Esophagus squamous epithelium (tissue), 4 donors: ENCODE measurements at regions not wholly inside any gene's neighbourhood (a gene's known extent, or its start where the extent isn't known, plus 50 kb on each side); places are given as distances from the start of the nearest gene placed in this dataset.

ENCODE experiments used
- POLR2A ChIP-seq, 4 donors: fragments of 450-650 bp; IDR thresholded peaks; one replicate each; pipeline ENCODE4 v1.6.1; 2017; ENCODE audit warnings: antibody characterized with exemption in 4 of 4, mild to moderate bottlenecking in 4 of 4, moderate library complexity in 3 of 4
- TF ChIP-seq, protein P1 (sequence below), 6 experiments: fragments of 450-650 bp in 4 of 6; fragments of 200-600 bp in 2 of 6; sonication (generic) in 2 of 6; IDR thresholded peaks; one replicate each; pipeline ENCODE4 v1.5.1; 2016 to 2019; ENCODE audit warnings: antibody characterized with exemption in 6 of 6, mild to moderate bottlenecking in 4 of 6, moderate library complexity in 4 of 6

- TF ChIP-seq, protein P1, sequence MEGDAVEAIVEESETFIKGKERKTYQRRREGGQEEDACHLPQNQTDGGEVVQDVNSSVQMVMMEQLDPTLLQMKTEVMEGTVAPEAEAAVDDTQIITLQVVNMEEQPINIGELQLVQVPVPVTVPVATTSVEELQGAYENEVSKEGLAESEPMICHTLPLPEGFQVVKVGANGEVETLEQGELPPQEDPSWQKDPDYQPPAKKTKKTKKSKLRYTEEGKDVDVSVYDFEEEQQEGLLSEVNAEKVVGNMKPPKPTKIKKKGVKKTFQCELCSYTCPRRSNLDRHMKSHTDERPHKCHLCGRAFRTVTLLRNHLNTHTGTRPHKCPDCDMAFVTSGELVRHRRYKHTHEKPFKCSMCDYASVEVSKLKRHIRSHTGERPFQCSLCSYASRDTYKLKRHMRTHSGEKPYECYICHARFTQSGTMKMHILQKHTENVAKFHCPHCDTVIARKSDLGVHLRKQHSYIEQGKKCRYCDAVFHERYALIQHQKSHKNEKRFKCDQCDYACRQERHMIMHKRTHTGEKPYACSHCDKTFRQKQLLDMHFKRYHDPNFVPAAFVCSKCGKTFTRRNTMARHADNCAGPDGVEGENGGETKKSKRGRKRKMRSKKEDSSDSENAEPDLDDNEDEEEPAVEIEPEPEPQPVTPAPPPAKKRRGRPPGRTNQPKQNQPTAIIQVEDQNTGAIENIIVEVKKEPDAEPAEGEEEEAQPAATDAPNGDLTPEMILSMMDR (IDR thresholded peaks at IDR 0.05) = no peak
- TF ChIP-seq POLR2A (IDR thresholded peaks at IDR 0.05) = no peak
Measured at GRCh38 chr16:63292036-63292435, 1255.8 kb upstream of the CDH8 start.
